B cell (primary cell): ENCODE measurements at regions not wholly inside any gene's neighbourhood (a gene's known extent, or its start where the extent isn't known, plus 50 kb on each side); places are given as distances from the start of the nearest gene placed in this dataset.
A peak's percentile ranks its signal among the peaks of the same experiment; 100 is the strongest.

Experiments used
- ATAC-seq: fragments of 200-7000 bp; cut with Tn5 transposase; one replicate; pipeline ENCODE4 v1.10.0; 2021; ENCODE audit warnings: low read depth, mild to moderate bottlenecking, moderate number of reproducible peaks, moderate library complexity
- CTCF ChIA-PET: fragments of 350-600 bp; sonication (Branson Sonifier 250); formaldehyde crosslinking; loops from one replicate; lab custom pipeline; 2021; ENCODE audit warnings: antibody characterized with exemption, inconsistent platforms; lab: Charles Lee
- POLR2A ChIA-PET: fragments of 350-600 bp; sonication (Branson Sonifier 250); formaldehyde crosslinking; loops from one replicate; lab custom pipeline; 2021; ENCODE audit warnings: antibody characterized with exemption; lab: Charles Lee
- DNase-seq: peaks from one replicate; pipeline ENCODE4 v3.0.0; 2013
- H2AFZ ChIP-seq: 2 replicates; pipeline ENCODE4 v1.6.1; 2012; ENCODE audit warnings: mild to moderate bottlenecking, low read depth, low read length; ENCODE audit not compliant: insufficient read depth, poor library complexity, severe bottlenecking
- H3K27ac ChIP-seq, 2 donors: 1 replicate in 1 of 2; 2 replicates in 1 of 2; pipeline ENCODE4 v1.5.1; 2012 to 2013; ENCODE audit warnings: low read length in 2 of 2, mild to moderate bottlenecking in 2 of 2, moderate library complexity in 1 of 2
- H3K27me3 ChIP-seq, 4 experiments: fragments of 200-600 bp in 1 of 4; sonication (generic) in 1 of 4; replicated peaks in 1 of 4; 1 replicate in 2 of 4; 2 replicates in 2 of 4; pipeline versions ENCODE4 v1.6.1 to v1.7.0; 2013 to 2016; ENCODE audit warnings: low read length in 3 of 4, mild to moderate bottlenecking in 2 of 4, mixed read lengths in 1 of 4, moderate library complexity in 1 of 4; ENCODE audit not compliant: insufficient read depth in 4 of 4, control insufficient read depth in 3 of 4; ENCODE audit errors: control extremely low read depth in 1 of 4
- H3K36me3 ChIP-seq, 2 experiments: replicated peaks in 1 of 2; 1 replicate in 1 of 2; 2 replicates in 1 of 2; pipeline versions ENCODE4 v1.6.1 to v1.7.1; 2013; ENCODE audit warnings: low read length in 1 of 2; ENCODE audit not compliant: insufficient read depth in 2 of 2, control insufficient read depth in 1 of 2; ENCODE audit errors: control extremely low read depth in 1 of 2, extremely low read depth in 1 of 2
- H3K4me1 ChIP-seq, 2 donors: fragments of 200-600 bp in 1 of 2; sonication (generic) in 1 of 2; 1 replicate in 1 of 2; 2 replicates in 1 of 2; pipeline versions ENCODE4 v1.5.1 to v1.6.1; 2013 to 2017; ENCODE audit warnings: low read length in 2 of 2; ENCODE audit not compliant: control insufficient read depth in 2 of 2, insufficient read depth in 2 of 2
- H3K4me2 ChIP-seq: replicated peaks from 2 replicates; pipeline ENCODE3; 2012; ENCODE audit warnings: mild to moderate bottlenecking, low read depth, low read length; ENCODE audit not compliant: poor library complexity, severe bottlenecking
- H3K4me3 ChIP-seq, 5 experiments: fragments of 200-600 bp in 1 of 5; sonication (generic) in 1 of 5; 1 replicate in 3 of 5; 2 replicates in 2 of 5; pipeline versions ENCODE4 v1.5.1 to v1.7.0; 2011 to 2016; ENCODE audit warnings: low read length in 4 of 5, mild to moderate bottlenecking in 4 of 5, low read depth in 2 of 5, control low read depth in 1 of 5, moderate library complexity in 1 of 5; ENCODE audit not compliant: insufficient read depth in 1 of 5; ENCODE audit errors: control extremely low read depth in 1 of 5, extremely low read depth in 1 of 5
- H3K79me2 ChIP-seq: fragments of 200-600 bp; sonication (generic); one replicate; pipeline ENCODE4 v1.6.0; 2016; ENCODE audit warnings: low read length; ENCODE audit not compliant: control insufficient read depth, insufficient read depth
- H3K9ac ChIP-seq: fragments of 200-600 bp; sonication (generic); 2 replicates; pipeline ENCODE4 v1.6.1; 2017; ENCODE audit warnings: mild to moderate bottlenecking, low read length, moderate library complexity
- H3K9me3 ChIP-seq, 3 donors: one replicate each; pipeline versions ENCODE4 v1.6.1 to v1.7.1; 2013; ENCODE audit warnings: low read length in 2 of 3; ENCODE audit not compliant: control insufficient read depth in 2 of 3, insufficient read depth in 1 of 3; ENCODE audit errors: control extremely low read depth in 1 of 3
- H4K20me1 ChIP-seq: 2 replicates; pipeline ENCODE4 v1.6.0; 2012; ENCODE audit warnings: mild to moderate bottlenecking, low read length; ENCODE audit not compliant: insufficient read depth, control insufficient read depth, poor library complexity, severe bottlenecking
- H3K27ac Mint-ChIP-seq: one replicate; pipeline ENCODE4 v1.8.0; 2021; ENCODE audit warnings: mixed read lengths
- H3K27me3 Mint-ChIP-seq: one replicate; pipeline ENCODE4 v1.8.0; 2021; ENCODE audit warnings: mixed read lengths
- H3K4me1 Mint-ChIP-seq: one replicate; pipeline ENCODE4 v1.8.0; 2021; ENCODE audit warnings: mixed read lengths
- H3K4me3 Mint-ChIP-seq: one replicate; pipeline ENCODE4 v1.8.0; 2021; ENCODE audit warnings: mixed read lengths
- H3K9me3 Mint-ChIP-seq: one replicate; pipeline ENCODE4 v1.8.0; 2022; ENCODE audit warnings: mixed read lengths; ENCODE audit not compliant: insufficient read depth
- CTCF ChIP-seq: fragments of 200-600 bp; IDR thresholded peaks from one replicate; pipeline ENCODE4 v1.8.0; 2022; ENCODE audit warnings: antibody characterized with exemption, mild to moderate bottlenecking
- EZH2 ChIP-seq: IDR thresholded peaks from 2 replicates; pipeline ENCODE4 v1.6.1; 2012; ENCODE audit warnings: borderline replicate concordance, low read depth, mild to moderate bottlenecking, moderate library complexity, low read length; ENCODE audit not compliant: insufficient read depth, poor library complexity, severe bottlenecking
- whole genome bisulfite sequencing: methylation state at CpG from one replicate; pipeline ENCODE4 v1.1.5; 2013; ENCODE audit warnings: missing lambda C conversion rate; ENCODE audit not compliant: insufficient coverage; 5-methylcytosine and 5-hydroxymethylcytosine counted together
- intact Hi-C: fragments of 100-400 bp; cut with micrococcal nuclease; formaldehyde crosslinking; loops from one replicate; pipeline ENCODE4 v1.10.0; 2022

GRCh38 chr3:168251371-168251770, 155.6 kb upstream of the GOLIM4 start:
- Mint-ChIP-seq H3K4me3 (peak overlapping the region; percentile 37), H3K4me1 (peaks cover 17% of the 10 kb centered on the region), H3K9me3 (peaks cover 7% of the 10 kb centered on the region), H3K27me3 (peaks cover 36% of the 10 kb centered on the region), H3K27ac (no peak overlapping the region)
- no peak overlapping the region for H3K9ac ChIP-seq
- no peak for ATAC-seq
- no peak overlapping the region for H3K27ac ChIP-seq
- no CpG with 5 or more reads among the region's 2 CpGs for WGBS
- no peaks in the 10 kb centered on the region for H3K79me2 ChIP-seq
- H3K36me3 ChIP-seq, result no peaks in the 10 kb centered on the region
- no peak for TF ChIP-seq CTCF
- TF ChIP-seq EZH2, result no peak
- no peaks in the 10 kb centered on the region for H4K20me1 ChIP-seq
- ChIA-PET POLR2A (no interaction called here), CTCF (no interaction called here)
- H3K4me3 ChIP-seq, result no peak overlapping the region
- intact Hi-C loops, result no loop called here
- peaks cover 20 to 22% of the 10 kb centered on the region in 2 donors for H3K4me1 ChIP-seq
- DNase-seq, result no peak
- peaks cover 0 to 20% (median 12%) of the 10 kb centered on the region in 4 experiments for H3K27me3 ChIP-seq
- no peak overlapping the region for H3K4me2 ChIP-seq
- H2AFZ ChIP-seq, result no peak overlapping the region
- H3K9me3 ChIP-seq, result peaks cover 0 to 9% (median 4%) of the 10 kb centered on the region in 3 donors

- Histone ChIP-seq H3K9ac (peak overlapping the region; percentile 57), H3K27ac (no peak overlapping the region), H3K36me3 (no peaks in the 10 kb centered on the region), H2AFZ (peak overlapping the region; percentile 45), H3K27me3 (peaks cover 0 to 20% (median 12%) of the 10 kb centered on the region in 4 experiments), H3K4me3 (peak overlapping the region in 4 of 5 experiments; percentile 28 to 50 (median 40)), H3K79me2 (no peaks in the 10 kb centered on the region), H3K9me3 (peaks cover 0 to 2% (median 2%) of the 10 kb centered on the region in 3 donors), H4K20me1 (no peaks in the 10 kb centered on the region), H3K4me1 (peaks cover 20 to 22% of the 10 kb centered on the region in 2 donors), H3K4me2 (peak overlapping the region; percentile 80)
- intact Hi-C loops, result no loop called here
- CTCF ChIA-PET, result no interaction called here
- POLR2A ChIA-PET, result no interaction called here
- Mint-ChIP-seq H3K4me3 (peak overlapping the region; percentile 80), H3K9me3 (peaks cover 7% of the 10 kb centered on the region), H3K4me1 (peaks cover 17% of the 10 kb centered on the region), H3K27ac (no peak overlapping the region), H3K27me3 (peaks cover 44% of the 10 kb centered on the region)
- ATAC-seq (no peak), DNase-seq (no peak)
- no peak for TF ChIP-seq CTCF
- TF ChIP-seq EZH2, result no peak
- WGBS, result under 1% methylated on average over 16 of the region's 16 CpGs
Measured at GRCh38 chr3:168250415-168250861, 154.7 kb upstream of the GOLIM4 start.
